ENCODE measurements at regions not wholly inside any gene's neighbourhood (a gene's known extent, or its start where the extent isn't known, plus 50 kb on each side); places are given as distances from the start of the nearest gene placed in this dataset.

- BruUV-seq (replicated peaks): no TSS peak
- CTCF ChIA-PET: no interaction called here
Measured at GRCh38 chr2:120419955-120420354, 74.0 kb downstream of the INHBB start.

DNA sequence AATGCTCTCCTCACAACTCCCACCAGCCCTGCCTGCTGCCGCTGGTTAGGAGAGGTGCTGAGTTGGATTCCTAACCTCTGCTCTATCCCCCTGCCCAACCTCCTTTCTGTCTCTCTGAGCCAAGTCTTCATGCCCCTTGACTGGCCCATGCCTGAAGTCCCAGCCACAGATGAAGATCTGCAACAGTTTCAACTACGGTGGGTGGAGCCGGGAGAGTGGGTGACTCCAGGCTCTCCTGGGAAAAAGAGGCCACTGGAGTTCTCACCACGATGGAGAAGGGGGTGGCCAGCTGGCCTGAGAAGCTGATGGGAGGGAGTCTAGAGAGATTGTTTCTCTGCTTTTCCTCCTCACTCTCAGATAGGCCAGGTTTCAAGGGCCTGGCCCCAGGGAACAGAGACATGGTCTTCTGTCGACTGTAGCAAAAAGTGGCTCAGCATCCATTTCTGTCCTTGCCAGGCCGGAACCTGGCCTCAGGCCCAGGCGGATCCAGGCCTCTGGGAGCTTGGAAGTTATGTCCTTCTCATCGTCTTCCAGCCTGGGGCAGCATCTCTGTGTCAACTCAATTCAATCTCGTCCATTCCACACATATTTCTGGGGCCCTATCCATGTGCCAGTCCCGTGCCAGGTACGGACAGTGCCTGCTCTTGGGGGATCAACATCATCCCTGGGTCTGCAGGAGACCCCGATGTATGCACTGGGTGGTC is 75.3 kb downstream of the INHBB start:
- CTCF ChIA-PET: no interaction called here
- H3K9me3 ChIP-seq (replicated peaks; ENCODE audit: control insufficient read depth, insufficient read depth, low read length): no peaks in the 10 kb centered on the region
- no peak for ATAC-seq
- in situ Hi-C loops (cut with MboI) (no loop called here), intact Hi-C loops (cut with micrococcal nuclease; ENCODE audit: unreplicated experiment) (no loop called here)
- BruUV-seq (replicated peaks): no TSS peak
- H3K36me3 ChIP-seq (ENCODE audit: control insufficient read depth in 2 of 2, insufficient read depth in 2 of 2, low read length in 1 of 2): no peaks in the 10 kb centered on the region
- H3K79me2 ChIP-seq (ENCODE audit: control insufficient read depth, insufficient read depth, low read length): no peaks in the 10 kb centered on the region
- no peak for DNase-seq (ENCODE audit: low read depth, low spot score)
- H3K4me1 ChIP-seq (ENCODE audit: control insufficient read depth, insufficient read depth, low read length): no peaks in the 10 kb centered on the region
- H2AFZ ChIP-seq (ENCODE audit: control insufficient read depth, low read depth, low read length): no peak overlapping the region
- peaks cover 0 to 1% of the 10 kb centered on the region in 2 experiments; a peak in 2 of 4 replicates for H3K27me3 ChIP-seq (replicated peaks in 1 of 2; ENCODE audit: control insufficient read depth in 2 of 2, insufficient read depth in 2 of 2, low read length in 1 of 2)
- FAIRE-seq: no peak
- no peak overlapping the region for H3K27ac ChIP-seq (ENCODE audit: control insufficient read depth, insufficient read depth)
- RAD21 ChIA-PET (ENCODE audit: unreplicated experiment): no interaction called here
- H3K4me3 ChIP-seq: no peak overlapping the region
- 9% methylated on average over 12 of the region's 12 CpGs for WGBS (ENCODE audit: insufficient coverage, insufficient replicate concordance, low lambda C conversion rate, missing lambda C conversion rate)
- H3K9ac ChIP-seq (ENCODE audit: control insufficient read depth, insufficient read depth, low read length): no peak overlapping the region
- SMC1A ChIA-PET (ENCODE audit: uncharacterized antibody, unreplicated experiment): no interaction called here
- POLR2A ChIA-PET: no interaction called here
- H4K20me1 ChIP-seq (ENCODE audit: control insufficient read depth, insufficient read depth): no peaks in the 10 kb centered on the region
- TF ChIP-seq FOXM1 (IDR thresholded peaks at IDR 0.05; ENCODE audit: low read depth, low read length) (no peak), CBX5 (IDR thresholded peaks at IDR 0.05; ENCODE audit: low read depth) (no peak), SMC3 (IDR thresholded peaks at IDR 0.05; ENCODE audit: borderline replicate concordance, low read length) (no peak), ATF3 (IDR thresholded peaks at IDR 0.05; ENCODE audit: borderline replicate concordance, extremely low read depth, low read depth, low read length) (no peak), CBFB (IDR thresholded peaks at IDR 0.05; ENCODE audit: low read depth) (no peak), SMAD1 (IDR thresholded peaks at IDR 0.05; ENCODE audit: low read depth, partially characterized antibody) (no peak)
- H3K4me2 ChIP-seq (ENCODE audit: control insufficient read depth, insufficient read depth): no peak overlapping the region

More at GRCh38 chr2:120419955-120420354, 74.0 kb downstream of the INHBB start:
- no peaks in the 10 kb centered on the region for H4K20me1 ChIP-seq (ENCODE audit: control insufficient read depth, insufficient read depth)
- no peaks in the 10 kb centered on the region for H3K9me3 ChIP-seq (replicated peaks; ENCODE audit: control insufficient read depth, insufficient read depth, low read length)
- H3K4me1 ChIP-seq (ENCODE audit: control insufficient read depth, insufficient read depth, low read length): no peaks in the 10 kb centered on the region
- TF ChIP-seq BCL11A (IDR thresholded peaks at IDR 0.05; ENCODE audit: low read depth, low read length) (no peak), TBL1XR1 (IDR thresholded peaks at IDR 0.05; ENCODE audit: low read depth, low read length) (no peak), EED (IDR thresholded peaks at IDR 0.05; ENCODE audit: low read depth) (no peak), ATF3 (IDR thresholded peaks at IDR 0.05; ENCODE audit: borderline replicate concordance, extremely low read depth, low read depth, low read length) (no peak), YBX1 (IDR thresholded peaks at IDR 0.05) (no peak), MYB (IDR thresholded peaks at IDR 0.05; ENCODE audit: borderline replicate concordance, low read depth, low read length) (no peak)
- no peak overlapping the region for H3K9ac ChIP-seq (ENCODE audit: control insufficient read depth, insufficient read depth, low read length)
- H2AFZ ChIP-seq (ENCODE audit: control insufficient read depth, low read depth, low read length): no peak overlapping the region
- POLR2A ChIA-PET: no interaction called here
- H3K4me2 ChIP-seq (ENCODE audit: control insufficient read depth, insufficient read depth): no peak overlapping the region
- peaks cover 0 to 1% of the 10 kb centered on the region in 2 experiments; a peak in 2 of 4 replicates for H3K27me3 ChIP-seq (replicated peaks in 1 of 2; ENCODE audit: control insufficient read depth in 2 of 2, insufficient read depth in 2 of 2, low read length in 1 of 2)
- no peak overlapping the region for H3K27ac ChIP-seq (ENCODE audit: control insufficient read depth, insufficient read depth)
- no peaks in the 10 kb centered on the region for H3K79me2 ChIP-seq (ENCODE audit: control insufficient read depth, insufficient read depth, low read length)
- in situ Hi-C loops (cut with MboI): no loop called here
- H3K36me3 ChIP-seq (ENCODE audit: control insufficient read depth in 2 of 2, insufficient read depth in 2 of 2, low read length in 1 of 2): no peaks in the 10 kb centered on the region
- intact Hi-C loops (cut with micrococcal nuclease; ENCODE audit: unreplicated experiment): no loop called here
- FAIRE-seq (no peak), DNase-seq (ENCODE audit: low read depth, low spot score) (no peak), ATAC-seq (no peak)
- RAD21 ChIA-PET (ENCODE audit: unreplicated experiment): no interaction called here
- no peak overlapping the region for H3K4me3 ChIP-seq
- SMC1A ChIA-PET (ENCODE audit: uncharacterized antibody, unreplicated experiment): no interaction called here

Measured in GM12878 (cell line).